SK-N-SH (cell line): ENCODE measurements at regions not wholly inside any gene's neighbourhood (a gene's known extent, or its start where the extent isn't known, plus 50 kb on each side); places are given as distances from the start of the nearest gene placed in this dataset.

ENCODE experiments used
- CTCF ChIA-PET: fragments of 300-600, 350-600 bp; formaldehyde crosslinking; extraction: SDS; loops from one replicate; lab custom pipeline; 2021; lab: Yijun Ruan, JAX
- POLR2A ChIA-PET: fragments of 350-600 bp; sonication (Branson Sonifier 250); formaldehyde crosslinking; extraction: SDS; loops from one replicate; lab custom pipeline; 2020; ENCODE audit warnings: antibody characterized with exemption, inconsistent platforms; lab: Yijun Ruan, JAX
- DNase-seq: peaks from one replicate; pipeline ENCODE4 v3.0.0; 2012
- H2AFZ ChIP-seq: fragments of 200-600 bp; sonication (generic); 2 replicates; pipeline ENCODE4 v1.8.1; 2016; ENCODE audit warnings: antibody characterized with exemption, mild to moderate bottlenecking, low read depth
- H3F3A ChIP-seq: fragments of 200-600 bp; sonication (generic); replicated peaks from 2 replicates; pipeline ENCODE3; 2016; ENCODE audit warnings: antibody characterized with exemption, mild to moderate bottlenecking; ENCODE audit not compliant: insufficient read depth
- H3K27ac ChIP-seq, 2 experiments: fragments of 200-500 bp in 1 of 2; fragments of 200-600 bp in 1 of 2; sonication (Bioruptor generic) in 1 of 2; sonication (generic), shearing (Covaris generic) in 1 of 2; 2 replicates each; pipeline versions ENCODE4 v1.5.1 to v1.6.1; 2014 to 2016; ENCODE audit warnings: low read depth in 2 of 2, inconsistent platforms in 1 of 2, low read length in 1 of 2, mild to moderate bottlenecking in 1 of 2, mixed read lengths in 1 of 2
- H3K27me3 ChIP-seq: fragments of 200-600 bp; sonication (generic), shearing (Covaris generic); 2 replicates; pipeline ENCODE4 v1.6.1; 2016; ENCODE audit warnings: mixed run types; ENCODE audit not compliant: insufficient read depth
- H3K36me3 ChIP-seq, 2 experiments: fragments of 200-500 bp in 1 of 2; fragments of 200-600 bp in 1 of 2; sonication (Bioruptor generic) in 1 of 2; sonication (generic) in 1 of 2; replicated peaks in 1 of 2; 2 replicates each; pipeline versions ENCODE3 to v1.5.1; 2014 to 2016; ENCODE audit warnings: low read length in 1 of 2, mild to moderate bottlenecking in 1 of 2; ENCODE audit not compliant: insufficient read depth in 2 of 2, control insufficient read depth in 1 of 2
- H3K4me1 ChIP-seq, 2 experiments: fragments of 200-500 bp in 1 of 2; fragments of 200-600 bp in 1 of 2; sonication (Bioruptor generic) in 1 of 2; sonication (generic), shearing (Covaris generic) in 1 of 2; 2 replicates each; pipeline versions ENCODE4 v1.5.1 to v1.6.1; 2014 to 2016; ENCODE audit warnings: low read depth in 1 of 2, low read length in 1 of 2, mixed run types in 1 of 2; ENCODE audit not compliant: insufficient read depth in 2 of 2, control insufficient read depth in 1 of 2
- H3K4me2 ChIP-seq: fragments of 200-600 bp; sonication (generic), shearing (Covaris generic); 2 replicates; pipeline ENCODE4 v1.6.1; 2017; ENCODE audit warnings: mixed run types
- H3K4me3 ChIP-seq, 2 experiments: fragments of 200-500 bp in 1 of 2; fragments of 200-600 bp in 1 of 2; sonication (Bioruptor generic) in 1 of 2; sonication (generic), shearing (Covaris generic) in 1 of 2; 2 replicates each; pipeline versions ENCODE4 v1.5.1 to v1.8.1; 2014 to 2016; ENCODE audit warnings: low read depth in 2 of 2, inconsistent platforms in 1 of 2, low read length in 1 of 2, mild to moderate bottlenecking in 1 of 2, mixed read lengths in 1 of 2, moderate library complexity in 1 of 2
- H3K79me2 ChIP-seq: fragments of 200-600 bp; sonication (generic); 2 replicates; pipeline ENCODE4 v1.8.1; 2017; ENCODE audit warnings: mild to moderate bottlenecking; ENCODE audit not compliant: insufficient read depth
- H3K9ac ChIP-seq: fragments of 200-600 bp; sonication (generic); 2 replicates; pipeline ENCODE4 v1.6.1; 2017; ENCODE audit warnings: mixed run types
- H3K9me2 ChIP-seq: fragments of 200-600 bp; sonication (generic); 2 replicates; pipeline ENCODE4 v1.6.1; 2017; ENCODE audit warnings: mixed run types
- H3K9me3 ChIP-seq: fragments of 200-600 bp; sonication (generic); 2 replicates; pipeline ENCODE4 v1.6.1; 2017; ENCODE audit warnings: mixed run types, mild to moderate bottlenecking, moderate library complexity
- H4K20me1 ChIP-seq: fragments of 200-600 bp; sonication (generic); 2 replicates; pipeline ENCODE4 v1.6.1; 2017; ENCODE audit warnings: mild to moderate bottlenecking, mixed run types; ENCODE audit not compliant: insufficient read depth
- CHD2 ChIP-seq: fragments of 150-350 bp; IDR thresholded peaks from 2 replicates; pipeline ENCODE4 v1.6.1; 2018; ENCODE audit warnings: low read length; ENCODE audit not compliant: partially characterized antibody
- CTCF ChIP-seq: fragments of 200-600 bp; sonication (generic); IDR thresholded peaks from 2 replicates; pipeline ENCODE4 v1.6.1; 2017; ENCODE audit warnings: antibody characterized with exemption, mild to moderate bottlenecking, moderate library complexity
- FOSL2 ChIP-seq: IDR thresholded peaks from 2 replicates; pipeline ENCODE4 v1.4.0; 2012; ENCODE audit warnings: low read depth, mild to moderate bottlenecking, moderate library complexity, borderline replicate concordance
- GABPA ChIP-seq: IDR thresholded peaks from 2 replicates; pipeline ENCODE4 v1.4.0; 2012; ENCODE audit warnings: low read depth, mild to moderate bottlenecking
- IRF3 ChIP-seq: fragments of 150-350 bp; IDR thresholded peaks from 2 replicates; pipeline ENCODE4 v1.6.1; 2016; ENCODE audit warnings: mild to moderate bottlenecking, low read depth, low read length
- JUND ChIP-seq: IDR thresholded peaks from 2 replicates; pipeline ENCODE4 v1.4.0; 2012
- NFIC ChIP-seq: IDR thresholded peaks from 2 replicates; pipeline ENCODE4 v1.4.0; 2012; ENCODE audit warnings: borderline replicate concordance
- NRF1 ChIP-seq: IDR thresholded peaks from 2 replicates; pipeline ENCODE4 v1.6.1; 2012; ENCODE audit warnings: low read depth, mild to moderate bottlenecking, low read length
- POLR2AphosphoS5 ChIP-seq: IDR thresholded peaks from 2 replicates; pipeline ENCODE4 v1.6.1; 2012; ENCODE audit warnings: low read depth, low read length
- RXRA ChIP-seq: IDR thresholded peaks from 2 replicates; pipeline ENCODE4 v1.4.0; 2012; ENCODE audit warnings: low read depth, mild to moderate bottlenecking, borderline replicate concordance
- SMC3 ChIP-seq: IDR thresholded peaks from 2 replicates; pipeline ENCODE4 v1.6.1; 2012; ENCODE audit warnings: low read depth, low read length, improper control_type of control experiment
- WGBS: methylation state at CpG from one replicate; pipeline ENCODE4 v1.1.6; 2017; ENCODE audit warnings: low lambda C conversion rate; 5-methylcytosine and 5-hydroxymethylcytosine counted together
- TF ChIP-seq, protein P1 (sequence below): IDR thresholded peaks from 2 replicates; pipeline ENCODE4 v1.4.0; 2012; ENCODE audit warnings: low read depth, borderline replicate concordance

DNA sequence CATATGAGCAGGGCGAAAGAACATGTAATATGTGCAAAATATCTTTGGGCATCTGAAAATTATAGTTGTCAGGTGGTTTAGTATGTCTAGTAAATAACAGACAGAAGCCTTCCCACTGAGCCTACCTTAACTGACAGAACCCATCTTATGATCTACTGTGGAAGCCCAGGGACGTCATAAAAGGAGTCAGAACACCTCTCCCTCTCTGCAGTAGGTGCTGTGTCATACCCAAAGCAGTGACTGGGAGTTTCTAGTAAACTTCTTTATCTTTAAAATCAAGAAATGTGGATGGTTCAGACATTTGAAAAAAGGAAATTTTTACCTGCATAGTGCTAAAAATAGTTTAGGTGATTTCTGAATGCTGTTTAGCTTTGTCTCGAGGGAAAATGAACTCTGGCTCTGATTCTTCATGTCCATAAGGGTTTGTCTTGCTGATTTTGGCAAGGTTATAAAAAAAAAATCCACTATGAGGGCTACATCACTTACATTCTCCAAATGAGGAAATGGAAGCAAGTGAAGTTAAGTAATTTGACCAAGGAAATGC, 104.0 kb downstream of the NUDT12 start:
- CTCF ChIA-PET: interaction anchor here (1.7 kb wide), 1 partner anchor 17 kb away, joined by 8 read pairs; no protein-coding TSS in a partner anchor
- 85% methylated on average over 3 of the region's 3 CpGs for WGBS
- no peaks in the 10 kb centered on the region for H3K9me2 ChIP-seq

DNA sequence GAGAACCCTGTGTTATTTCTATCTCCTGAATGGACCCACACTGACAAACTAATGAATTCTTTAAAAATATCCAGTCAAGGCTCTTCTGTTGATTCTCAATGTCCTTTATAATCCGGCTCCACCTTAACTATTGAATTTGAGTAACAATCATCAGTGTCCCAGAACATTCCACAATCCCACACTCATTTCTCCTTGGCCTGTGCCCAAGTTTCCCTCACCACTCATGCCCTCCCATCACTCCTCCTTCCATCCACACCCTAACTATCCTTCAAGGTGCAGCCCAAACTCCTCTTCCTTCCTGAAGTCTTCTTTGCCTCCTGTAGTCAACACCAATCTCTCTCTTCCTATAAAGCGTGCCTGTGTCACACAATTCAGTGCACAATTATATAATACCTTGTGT, 106.1 kb downstream of the NUDT12 start:
- H3K4me1 ChIP-seq: peaks cover 10 to 11% of the 10 kb centered on the region in 2 experiments; a peak in 3 of 4 replicates
- no peak overlapping the region for H3K4me3 ChIP-seq
- no peak overlapping the region for H3K4me2 ChIP-seq
- no peaks in the 10 kb centered on the region for H4K20me1 ChIP-seq
- WGBS: 90% methylated on average over 2 of the region's 2 CpGs
- peaks cover 26% of the 10 kb centered on the region for H3F3A ChIP-seq
- no peak overlapping the region for H2AFZ ChIP-seq
- no peak overlapping the region for H3K9ac ChIP-seq
- H3K9me3 ChIP-seq: no peaks in the 10 kb centered on the region
- TF ChIP-seq JUND: no peak
- no peak for TF ChIP-seq FOSL2
- no peak for TF ChIP-seq POLR2AphosphoS5
- no peak for TF ChIP-seq GABPA
- TF ChIP-seq CHD2: no peak
- TF ChIP-seq, protein P1, sequence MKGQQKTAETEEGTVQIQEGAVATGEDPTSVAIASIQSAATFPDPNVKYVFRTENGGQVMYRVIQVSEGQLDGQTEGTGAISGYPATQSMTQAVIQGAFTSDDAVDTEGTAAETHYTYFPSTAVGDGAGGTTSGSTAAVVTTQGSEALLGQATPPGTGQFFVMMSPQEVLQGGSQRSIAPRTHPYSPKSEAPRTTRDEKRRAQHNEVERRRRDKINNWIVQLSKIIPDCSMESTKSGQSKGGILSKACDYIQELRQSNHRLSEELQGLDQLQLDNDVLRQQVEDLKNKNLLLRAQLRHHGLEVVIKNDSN: no peak
- no peak for TF ChIP-seq SMC3
- no peak for TF ChIP-seq NFIC
- TF ChIP-seq CTCF: no peak
- DNase-seq: no peak
- no peaks in the 10 kb centered on the region for H3K9me2 ChIP-seq
- no peaks in the 10 kb centered on the region for H3K79me2 ChIP-seq
- no peak overlapping the region for H3K27ac ChIP-seq
- CTCF ChIA-PET: no interaction called here
- H3K27me3 ChIP-seq: no peaks in the 10 kb centered on the region
- POLR2A ChIA-PET: no interaction called here
- H3K36me3 ChIP-seq: no peaks in the 10 kb centered on the region

More for the DNA sequence above, 104.0 kb downstream of the NUDT12 start:
- Histone ChIP-seq H3K4me2 (no peak overlapping the region), H2AFZ (no peak overlapping the region; the same call in 1 of the 2 replicates), H3K9me3 (no peaks in the 10 kb centered on the region), H3K9ac (no peak overlapping the region), H3K4me1 (peaks cover 0 to 21% of the 10 kb centered on the region in 2 experiments; a peak in 1 of 4 replicates), H3F3A (peaks cover 20% of the 10 kb centered on the region), H4K20me1 (no peaks in the 10 kb centered on the region), H3K36me3 (no peaks in the 10 kb centered on the region), H3K79me2 (no peaks in the 10 kb centered on the region), H3K4me3 (no peak overlapping the region), H3K27ac (peak overlapping the region in 1 of 2 experiments; percentile 21; a peak in 1 of 4 replicates), H3K27me3 (no peaks in the 10 kb centered on the region)
- TF ChIP-seq NRF1 (no peak), CTCF (no peak), IRF3 (no peak), RXRA (no peak), CHD2 (no peak)
- no peak for DNase-seq
- POLR2A ChIA-PET: no interaction called here
